Caco-2 (cell line): ENCODE measurements at regions not wholly inside any gene's neighbourhood (a gene's known extent, or its start where the extent isn't known, plus 50 kb on each side); places are given as distances from the start of the nearest gene placed in this dataset.

Experiments used
- BruUV-seq: library from RNA; stranded (reverse); fragments of 400-500 nt; replicated peaks from 2 replicates; lab custom pipeline; 2021; lab: Mats Ljungman, UMichigan
- CTCF ChIA-PET: fragments of 300-600 bp; sonication (Branson Sonifier 250); formaldehyde crosslinking; loops from one replicate; lab custom pipeline; 2022; ENCODE audit warnings: antibody characterized with exemption; lab: Charles Lee
- POLR2A ChIA-PET: fragments of 300-600 bp; sonication (Branson Sonifier 250); formaldehyde crosslinking; loops from one replicate; lab custom pipeline; 2022; ENCODE audit warnings: antibody characterized with exemption; lab: Charles Lee
- DNase-seq, 2 experiments: peaks; one replicate each; pipeline versions ENCODE4 v3.0.0 to v3.0.0-alpha.2; 2020 to 2022
- H3K27me3 ChIP-seq: replicated peaks from 2 replicates; pipeline ENCODE4 v1.6.0; 2011; ENCODE audit warnings: low read length; ENCODE audit not compliant: control insufficient read depth, insufficient read depth
- H3K36me3 ChIP-seq: 2 replicates; pipeline ENCODE4 v1.5.1; 2011; ENCODE audit warnings: low read length; ENCODE audit not compliant: control insufficient read depth, insufficient read depth
- H3K4me1 ChIP-seq: fragments of 250-450 bp; sonication (Bioruptor Pico); 2 replicates; pipeline ENCODE4 v1.5.1; 2020; ENCODE audit warnings: mild to moderate bottlenecking
- H3K4me3 ChIP-seq: 2 replicates; pipeline ENCODE4 v1.5.1; 2011; ENCODE audit warnings: low read depth, mild to moderate bottlenecking, control low read depth, low read length
- H3K9me3 ChIP-seq: fragments of 250-450 bp; sonication (Bioruptor Pico); 2 replicates; pipeline ENCODE4 v1.5.1; 2020; ENCODE audit warnings: mild to moderate bottlenecking, moderate library complexity
- H3K27ac Mint-ChIP-seq: one replicate; pipeline ENCODE4 v1.8.0; 2022; ENCODE audit warnings: mixed read lengths; ENCODE audit not compliant: unreplicated experiment
- H3K27me3 Mint-ChIP-seq: one replicate; pipeline ENCODE4 v1.8.0; 2022; ENCODE audit warnings: mixed read lengths; ENCODE audit not compliant: insufficient read depth, unreplicated experiment
- H3K36me3 Mint-ChIP-seq: one replicate; pipeline ENCODE4 v1.8.0; 2022; ENCODE audit warnings: mild to moderate bottlenecking, mixed read lengths; ENCODE audit not compliant: insufficient read depth, unreplicated experiment
- H3K4me1 Mint-ChIP-seq: one replicate; pipeline ENCODE4 v1.8.0; 2022; ENCODE audit warnings: low read depth, mixed read lengths; ENCODE audit not compliant: unreplicated experiment
- H3K4me3 Mint-ChIP-seq: one replicate; pipeline ENCODE4 v1.8.0; 2022; ENCODE audit warnings: mild to moderate bottlenecking, moderate library complexity, mixed read lengths; ENCODE audit not compliant: unreplicated experiment
- H3K9me3 Mint-ChIP-seq: one replicate; pipeline ENCODE4 v1.8.0; 2022; ENCODE audit warnings: mixed read lengths; ENCODE audit not compliant: unreplicated experiment
- intact Hi-C: fragments of 100-400 bp; cut with micrococcal nuclease; formaldehyde crosslinking; loops from one replicate; pipeline ENCODE4 v1.10.0; 2022; ENCODE audit not compliant: unreplicated experiment
- TF ChIP-seq, protein P1 (sequence below), 2 experiments: fragments of 200-600 bp in 1 of 2; IDR thresholded peaks; 1 replicate in 1 of 2; 2 replicates in 1 of 2; pipeline versions ENCODE4 v1.5.1 to v1.8.0; 2011 to 2022; ENCODE audit warnings: antibody characterized with exemption in 1 of 2, control low read depth in 1 of 2, inconsistent platforms in 1 of 2, low read depth in 1 of 2, low read length in 1 of 2, mild to moderate bottlenecking in 1 of 2, moderate library complexity in 1 of 2; ENCODE audit not compliant: insufficient read depth in 1 of 2, severe bottlenecking in 1 of 2, unreplicated experiment in 1 of 2

- intact Hi-C loops, result no loop called here
- no peaks in the 10 kb centered on the region for H3K36me3 ChIP-seq
- no peaks in the 10 kb centered on the region for H3K9me3 ChIP-seq
- no peaks in the 10 kb centered on the region for H3K36me3 Mint-ChIP-seq
- no peak overlapping the region for H3K4me3 ChIP-seq
- no peak overlapping the region for H3K4me3 Mint-ChIP-seq
- H3K4me1 ChIP-seq, result no peaks in the 10 kb centered on the region
- H3K9me3 Mint-ChIP-seq, result peaks cover 33% of the 10 kb centered on the region
- BruUV-seq, result no TSS peak
- H3K27me3 ChIP-seq, result no peaks in the 10 kb centered on the region
- H3K27ac Mint-ChIP-seq, result no peak overlapping the region
- no peaks in the 10 kb centered on the region for H3K27me3 Mint-ChIP-seq
- POLR2A ChIA-PET, result no interaction called here
- DNase-seq, result no peak
- CTCF ChIA-PET, result no interaction called here
- no peaks in the 10 kb centered on the region for H3K4me1 Mint-ChIP-seq
- TF ChIP-seq, protein P1, sequence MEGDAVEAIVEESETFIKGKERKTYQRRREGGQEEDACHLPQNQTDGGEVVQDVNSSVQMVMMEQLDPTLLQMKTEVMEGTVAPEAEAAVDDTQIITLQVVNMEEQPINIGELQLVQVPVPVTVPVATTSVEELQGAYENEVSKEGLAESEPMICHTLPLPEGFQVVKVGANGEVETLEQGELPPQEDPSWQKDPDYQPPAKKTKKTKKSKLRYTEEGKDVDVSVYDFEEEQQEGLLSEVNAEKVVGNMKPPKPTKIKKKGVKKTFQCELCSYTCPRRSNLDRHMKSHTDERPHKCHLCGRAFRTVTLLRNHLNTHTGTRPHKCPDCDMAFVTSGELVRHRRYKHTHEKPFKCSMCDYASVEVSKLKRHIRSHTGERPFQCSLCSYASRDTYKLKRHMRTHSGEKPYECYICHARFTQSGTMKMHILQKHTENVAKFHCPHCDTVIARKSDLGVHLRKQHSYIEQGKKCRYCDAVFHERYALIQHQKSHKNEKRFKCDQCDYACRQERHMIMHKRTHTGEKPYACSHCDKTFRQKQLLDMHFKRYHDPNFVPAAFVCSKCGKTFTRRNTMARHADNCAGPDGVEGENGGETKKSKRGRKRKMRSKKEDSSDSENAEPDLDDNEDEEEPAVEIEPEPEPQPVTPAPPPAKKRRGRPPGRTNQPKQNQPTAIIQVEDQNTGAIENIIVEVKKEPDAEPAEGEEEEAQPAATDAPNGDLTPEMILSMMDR (IDR thresholded peaks at IDR 0.05; ENCODE audit: insufficient read depth in 1 of 2, low read depth in 1 of 2, low read length in 1 of 2, severe bottlenecking in 1 of 2, unreplicated experiment in 1 of 2), result no peak
Measured at GRCh38 chr2:12803607-12804006, 86.9 kb downstream of the TRIB2 start.

GRCh38 chr2:12804091-12804856, 87.5 kb downstream of the TRIB2 start:
- Mint-ChIP-seq H3K4me3 (no peak overlapping the region), H3K36me3 (no peaks in the 10 kb centered on the region), H3K27ac (no peak overlapping the region), H3K4me1 (no peaks in the 10 kb centered on the region), H3K9me3 (peaks cover 28% of the 10 kb centered on the region), H3K27me3 (no peaks in the 10 kb centered on the region)
- no peak overlapping the region for H3K4me3 ChIP-seq
- H3K9me3 ChIP-seq, result no peaks in the 10 kb centered on the region
- POLR2A ChIA-PET, result no interaction called here
- TF ChIP-seq, protein P1 (IDR thresholded peaks at IDR 0.05; ENCODE audit: insufficient read depth in 1 of 2, low read depth in 1 of 2, low read length in 1 of 2, severe bottlenecking in 1 of 2, unreplicated experiment in 1 of 2), result no peak
- H3K36me3 ChIP-seq, result no peaks in the 10 kb centered on the region
- no peak for DNase-seq
- CTCF ChIA-PET, result no interaction called here
- H3K4me1 ChIP-seq, result no peaks in the 10 kb centered on the region
- no peaks in the 10 kb centered on the region for H3K27me3 ChIP-seq
- intact Hi-C loops, result no loop called here
- no TSS peak for BruUV-seq

- no peak for DNase-seq
- Histone ChIP-seq H3K36me3 (no peaks in the 10 kb centered on the region), H3K9me3 (no peaks in the 10 kb centered on the region), H3K4me1 (no peaks in the 10 kb centered on the region), H3K27me3 (no peaks in the 10 kb centered on the region), H3K4me3 (no peak overlapping the region)
- no peaks in the 10 kb centered on the region for H3K4me1 Mint-ChIP-seq
- no peak overlapping the region for H3K27ac Mint-ChIP-seq
- ChIA-PET CTCF (no interaction called here), POLR2A (no interaction called here)
- H3K27me3 Mint-ChIP-seq, result peaks cover 3% of the 10 kb centered on the region
- BruUV-seq, result no TSS peak
- no peak overlapping the region for H3K4me3 Mint-ChIP-seq
- H3K36me3 Mint-ChIP-seq, result no peaks in the 10 kb centered on the region
- peaks cover 20% of the 10 kb centered on the region for H3K9me3 Mint-ChIP-seq
- TF ChIP-seq, protein P1 (IDR thresholded peaks at IDR 0.05; ENCODE audit: insufficient read depth in 1 of 2, low read depth in 1 of 2, low read length in 1 of 2, severe bottlenecking in 1 of 2, unreplicated experiment in 1 of 2), result no peak
- intact Hi-C loops, result no loop called here
Measured at GRCh38 chr2:12805033-12805432, 88.3 kb downstream of the TRIB2 start.
